Esophagus muscularis mucosa (tissue), 4 donors: ENCODE measurements at regions not wholly inside any gene's neighbourhood (a gene's known extent, or its start where the extent isn't known, plus 50 kb on each side); places are given as distances from the start of the nearest gene placed in this dataset.

Source experiments
- DNase-seq: peaks from one replicate; pipeline ENCODE4 v3.0.0-alpha.2; 2017; ENCODE audit errors: extremely low spot score
- H3K27ac ChIP-seq, 4 donors: fragments of 200-600 bp; sonication (generic); replicated peaks in 1 of 4; 1 replicate in 3 of 4; 2 replicates in 1 of 4; pipeline ENCODE4 v1.5.1; 2016 to 2019; ENCODE audit warnings: mild to moderate bottlenecking in 1 of 4
- H3K27me3 ChIP-seq, 4 donors: fragments of 200-600 bp; sonication (generic); one replicate each; pipeline versions ENCODE4 v1.5.1 to v1.6.0; 2016 to 2019
- H3K36me3 ChIP-seq, 4 donors: fragments of 200-600 bp; sonication (generic); one replicate each; pipeline ENCODE4 v1.5.1; 2016 to 2019
- H3K4me1 ChIP-seq, 4 donors: fragments of 200-600 bp; sonication (generic); one replicate each; pipeline ENCODE4 v1.5.1; 2016 to 2019
- H3K4me3 ChIP-seq, 4 donors: fragments of 200-600 bp; sonication (generic); 1 replicate in 2 of 4; 2 replicates in 2 of 4; pipeline ENCODE4 v1.5.1; 2016 to 2019; ENCODE audit warnings: mild to moderate bottlenecking in 4 of 4, moderate library complexity in 1 of 4
- H3K9me3 ChIP-seq, 4 donors: fragments of 200-600 bp; sonication (generic); 1 replicate in 3 of 4; 2 replicates in 1 of 4; pipeline ENCODE4 v1.5.1; 2016 to 2019
- EP300 ChIP-seq: sonication (generic); formaldehyde crosslinking; IDR thresholded peaks from one replicate; pipeline ENCODE4 v1.6.1; 2017; ENCODE audit warnings: antibody characterized with exemption
- POLR2A ChIP-seq: fragments of 450-650 bp; IDR thresholded peaks from one replicate; pipeline ENCODE4 v1.6.1; 2017; ENCODE audit warnings: antibody characterized with exemption, moderate library complexity, mild to moderate bottlenecking, low read depth
- POLR2AphosphoS5 ChIP-seq, 2 donors: sonication (generic); formaldehyde crosslinking; IDR thresholded peaks; one replicate each; pipeline ENCODE4 v1.6.1; 2017; ENCODE audit warnings: antibody characterized with exemption in 2 of 2
- WGBS: methylation state at CpG from one replicate; pipeline ENCODE4 v1.1.5; 2018; 5-methylcytosine and 5-hydroxymethylcytosine counted together
- intact Hi-C: fragments of 100-400 bp; cut with DNase I; formaldehyde crosslinking; loops from one replicate; pipeline ENCODE4 v1.15.1; 2023
- TF ChIP-seq, protein P1 (sequence below), 3 experiments: fragments of 200-600 bp in 2 of 3; fragments of 450-650 bp in 1 of 3; sonication (generic) in 2 of 3; IDR thresholded peaks; one replicate each; pipeline ENCODE4 v1.5.1; 2017 to 2019; ENCODE audit warnings: antibody characterized with exemption in 3 of 3, mild to moderate bottlenecking in 2 of 3, moderate library complexity in 1 of 3

DNA sequence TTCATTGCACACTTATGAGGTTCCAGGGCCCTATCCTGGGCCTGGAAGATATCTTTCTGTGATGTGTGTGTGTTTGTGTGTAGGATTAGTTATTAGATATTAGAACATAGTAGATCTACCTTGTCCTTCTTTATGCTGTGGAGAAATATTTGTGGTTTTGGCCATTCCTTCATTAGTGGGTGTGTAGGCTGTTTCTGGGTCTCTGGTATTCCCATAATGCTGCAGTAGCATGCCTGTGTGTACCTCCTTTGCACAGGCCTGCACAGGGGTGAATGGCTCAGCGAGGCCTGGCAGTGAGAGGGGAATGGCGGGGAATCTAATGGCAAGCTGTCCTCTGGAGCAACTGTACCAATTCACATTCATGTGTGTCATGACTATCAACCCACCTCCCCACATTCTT, 125.8 kb upstream of the MRPS22 start:
- Histone ChIP-seq H3K36me3 (no peaks in the 10 kb centered on the region), H3K27ac (no peak overlapping the region), H3K4me1 (no peaks in the 10 kb centered on the region), H3K4me3 (no peak overlapping the region), H3K27me3 (no peaks in the 10 kb centered on the region), H3K9me3 (no peaks in the 10 kb centered on the region)
- WGBS: 100% methylated on average over 2 of the region's 2 CpGs
- DNase-seq: no peak
- intact Hi-C loops: no loop called here
- no peak for TF ChIP-seq POLR2AphosphoS5 (IDR thresholded peaks at IDR 0.05)
- no peak for TF ChIP-seq EP300
- no peak for TF ChIP-seq POLR2A

DNA sequence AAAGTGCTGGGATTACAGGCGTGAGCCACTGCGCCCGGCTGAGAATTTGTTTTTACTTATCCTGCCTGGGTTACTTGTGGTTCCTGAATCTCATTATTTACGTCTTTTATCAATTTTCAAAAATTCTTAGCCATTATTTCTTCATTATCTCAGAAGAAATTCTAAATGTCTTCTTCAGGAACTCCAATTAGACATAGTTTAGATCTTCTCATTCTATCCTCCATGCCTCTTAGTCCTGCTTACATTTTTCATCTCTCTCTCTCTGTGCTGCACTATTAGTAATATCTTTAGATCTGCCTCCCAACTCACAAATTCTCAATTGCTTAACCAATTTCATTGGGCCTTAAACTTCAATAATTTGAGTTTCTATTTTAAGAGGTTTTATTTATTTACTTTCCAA, 124.4 kb upstream of the MRPS22 start:
- intact Hi-C loops: no loop called here
- no peak for TF ChIP-seq EP300
- no peak for TF ChIP-seq POLR2A
- TF ChIP-seq, protein P1, sequence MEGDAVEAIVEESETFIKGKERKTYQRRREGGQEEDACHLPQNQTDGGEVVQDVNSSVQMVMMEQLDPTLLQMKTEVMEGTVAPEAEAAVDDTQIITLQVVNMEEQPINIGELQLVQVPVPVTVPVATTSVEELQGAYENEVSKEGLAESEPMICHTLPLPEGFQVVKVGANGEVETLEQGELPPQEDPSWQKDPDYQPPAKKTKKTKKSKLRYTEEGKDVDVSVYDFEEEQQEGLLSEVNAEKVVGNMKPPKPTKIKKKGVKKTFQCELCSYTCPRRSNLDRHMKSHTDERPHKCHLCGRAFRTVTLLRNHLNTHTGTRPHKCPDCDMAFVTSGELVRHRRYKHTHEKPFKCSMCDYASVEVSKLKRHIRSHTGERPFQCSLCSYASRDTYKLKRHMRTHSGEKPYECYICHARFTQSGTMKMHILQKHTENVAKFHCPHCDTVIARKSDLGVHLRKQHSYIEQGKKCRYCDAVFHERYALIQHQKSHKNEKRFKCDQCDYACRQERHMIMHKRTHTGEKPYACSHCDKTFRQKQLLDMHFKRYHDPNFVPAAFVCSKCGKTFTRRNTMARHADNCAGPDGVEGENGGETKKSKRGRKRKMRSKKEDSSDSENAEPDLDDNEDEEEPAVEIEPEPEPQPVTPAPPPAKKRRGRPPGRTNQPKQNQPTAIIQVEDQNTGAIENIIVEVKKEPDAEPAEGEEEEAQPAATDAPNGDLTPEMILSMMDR (IDR thresholded peaks at IDR 0.05): no peak
- TF ChIP-seq POLR2AphosphoS5 (IDR thresholded peaks at IDR 0.05): no peak
- Histone ChIP-seq H3K4me3 (no peak overlapping the region), H3K4me1 (no peaks in the 10 kb centered on the region), H3K9me3 (no peaks in the 10 kb centered on the region), H3K27me3 (no peaks in the 10 kb centered on the region), H3K27ac (no peak overlapping the region), H3K36me3 (no peaks in the 10 kb centered on the region)
- WGBS: 87% methylated on average over 4 of the region's 4 CpGs
- no peak for DNase-seq

DNA sequence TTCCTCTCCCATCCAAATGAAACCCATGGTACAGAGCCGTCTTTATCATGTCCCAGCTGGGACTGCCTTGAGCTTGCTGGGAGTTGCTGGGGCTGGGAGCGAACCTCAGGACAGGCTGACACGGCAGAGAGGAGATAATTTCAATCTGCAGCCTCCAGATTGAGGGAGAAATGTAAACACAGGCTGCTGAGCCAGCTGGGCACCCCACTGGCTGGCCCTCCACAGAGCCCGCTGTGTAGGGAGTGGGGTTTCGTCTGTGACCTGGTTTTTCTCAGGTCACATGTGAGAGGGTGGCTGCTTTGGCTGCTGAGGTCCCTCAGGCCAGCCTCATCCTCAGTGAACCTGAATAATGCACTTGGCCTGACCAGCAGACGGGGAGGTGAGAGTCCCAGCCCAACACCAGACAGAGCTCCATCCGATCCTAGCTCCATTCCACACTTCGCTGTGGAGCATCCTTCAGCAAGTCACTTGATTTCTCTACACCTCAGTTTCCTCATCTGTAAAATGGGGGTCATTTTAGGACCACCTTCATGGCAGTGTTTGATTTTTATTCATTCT, 121.6 kb upstream of the MRPS22 start:
- H3K9me3 ChIP-seq: no peaks in the 10 kb centered on the region
- H3K4me3 ChIP-seq: no peak overlapping the region
- no peak for TF ChIP-seq POLR2AphosphoS5 (IDR thresholded peaks at IDR 0.05)
- TF ChIP-seq, protein P1 (IDR thresholded peaks at IDR 0.05): no peak
- no peak for TF ChIP-seq POLR2A
- no peak for TF ChIP-seq EP300
- H3K36me3 ChIP-seq: no peaks in the 10 kb centered on the region
- peaks cover 7 to 10% (median 8%) of the 10 kb centered on the region in 4 donors for H3K4me1 ChIP-seq
- H3K27me3 ChIP-seq: no peaks in the 10 kb centered on the region
- H3K27ac ChIP-seq: no peak overlapping the region
- WGBS: 74% methylated on average over 8 of the region's 8 CpGs
- intact Hi-C loops: no loop called here
- no peak for DNase-seq

DNA sequence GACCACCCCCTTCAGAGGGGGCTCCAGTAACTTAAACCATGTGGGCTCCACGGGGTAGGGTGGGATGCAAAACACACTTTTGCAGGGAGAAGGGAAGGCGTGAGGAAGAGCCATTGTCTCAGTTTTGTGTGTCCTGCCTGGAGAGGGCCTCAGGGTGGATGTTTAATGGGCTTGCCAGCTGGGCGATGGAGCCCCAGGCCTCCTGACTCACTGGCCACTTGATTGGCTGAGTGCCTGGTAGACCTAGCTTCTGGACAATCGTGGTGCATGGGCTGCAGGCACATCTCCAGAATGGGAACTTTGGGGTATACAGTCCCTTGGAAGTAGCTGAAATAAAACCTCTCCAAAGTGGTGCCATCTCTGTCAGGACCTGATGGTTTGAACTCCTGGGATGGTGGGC, 118.3 kb upstream of the MRPS22 start:
- no peak overlapping the region for H3K27ac ChIP-seq
- no peaks in the 10 kb centered on the region for H3K27me3 ChIP-seq
- TF ChIP-seq, protein P1 (IDR thresholded peaks at IDR 0.05): no peak
- TF ChIP-seq POLR2A: no peak
- TF ChIP-seq POLR2AphosphoS5 (IDR thresholded peaks at IDR 0.05): no peak
- TF ChIP-seq EP300: no peak
- H3K4me1 ChIP-seq: peaks cover 8 to 11% (median 10%) of the 10 kb centered on the region in 4 donors
- no peaks in the 10 kb centered on the region for H3K9me3 ChIP-seq
- H3K36me3 ChIP-seq: no peaks in the 10 kb centered on the region
- H3K4me3 ChIP-seq: no peak overlapping the region
- DNase-seq: no peak
- WGBS: 73% methylated on average over 4 of the region's 4 CpGs
- intact Hi-C loops: no loop called here

DNA sequence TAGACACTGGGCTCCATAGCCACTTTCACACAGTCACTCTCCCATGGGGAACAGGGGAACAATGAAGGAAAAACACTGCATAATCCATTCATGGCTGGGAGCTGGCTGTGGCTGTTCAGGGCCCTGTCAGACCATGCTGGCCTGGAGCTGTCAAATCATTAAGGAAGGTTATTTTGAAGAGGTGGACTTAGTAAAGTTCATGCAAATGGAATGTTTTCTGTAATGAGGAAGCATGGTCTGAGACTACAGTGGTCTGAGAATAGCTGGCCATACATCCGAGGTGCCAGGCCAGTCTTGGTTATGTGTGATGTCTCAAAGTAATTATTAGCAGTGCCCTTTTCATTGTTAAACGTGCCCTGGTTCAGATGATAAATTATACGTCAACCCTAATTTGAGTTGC, 117.1 kb upstream of the MRPS22 start:
- no peaks in the 10 kb centered on the region for H3K36me3 ChIP-seq
- TF ChIP-seq, protein P1 (IDR thresholded peaks at IDR 0.05): no peak
- TF ChIP-seq POLR2A (no peak), POLR2AphosphoS5 (IDR thresholded peaks at IDR 0.05) (no peak), EP300 (no peak)
- no peaks in the 10 kb centered on the region for H3K9me3 ChIP-seq
- intact Hi-C loops: no loop called here
- no peak overlapping the region for H3K4me3 ChIP-seq
- no peaks in the 10 kb centered on the region for H3K27me3 ChIP-seq
- no peak for DNase-seq
- peaks cover 8 to 11% (median 10%) of the 10 kb centered on the region in 4 donors for H3K4me1 ChIP-seq
- WGBS: 49% methylated on average over 3 of the region's 3 CpGs
- no peak overlapping the region for H3K27ac ChIP-seq
